GM23338 (cell line): ENCODE measurements at regions not wholly inside any gene's neighbourhood (a gene's known extent, or its start where the extent isn't known, plus 50 kb on each side); places are given as distances from the start of the nearest gene placed in this dataset.

Experiments used
- ATAC-seq: fragments of 200-7000 bp; cut with Tn5 transposase; 3 replicates; pipeline ENCODE4 v1.9.1; 2020
- DNase-seq: peaks from one replicate; pipeline ENCODE4 v3.0.0-alpha.2; 2015; ENCODE audit warnings: low spot score
- H2AFZ ChIP-seq: fragments of 200-600 bp; sonication (generic); 2 replicates; pipeline ENCODE4 v1.8.0; 2016; ENCODE audit warnings: antibody characterized with exemption, mild to moderate bottlenecking, moderate library complexity
- H3F3A ChIP-seq: fragments of 200-600 bp; sonication (generic); replicated peaks from 2 replicates; pipeline ENCODE4 v1.8.0; 2017; ENCODE audit warnings: antibody characterized with exemption, mixed run types, low read depth
- H3K27ac ChIP-seq: fragments of 200-600 bp; sonication (generic); 2 replicates; pipeline ENCODE4 v1.6.1; 2016; ENCODE audit warnings: low read depth
- H3K27me3 ChIP-seq: fragments of 200-600 bp; sonication (generic); 2 replicates; pipeline ENCODE4 v1.8.0; 2016; ENCODE audit warnings: mild to moderate bottlenecking, mixed run types, moderate library complexity; ENCODE audit not compliant: insufficient read depth
- H3K36me3 ChIP-seq: fragments of 200-600 bp; sonication (generic); 2 replicates; pipeline ENCODE4 v1.8.0; 2016; ENCODE audit warnings: mild to moderate bottlenecking; ENCODE audit not compliant: insufficient read depth
- H3K4me1 ChIP-seq: fragments of 200-600 bp; sonication (generic); 2 replicates; pipeline ENCODE4 v1.8.0; 2016; ENCODE audit warnings: mild to moderate bottlenecking, moderate library complexity; ENCODE audit not compliant: insufficient read depth
- H3K4me2 ChIP-seq: fragments of 200-600 bp; sonication (generic); 2 replicates; pipeline ENCODE4 v1.7.1; 2017; ENCODE audit warnings: mixed run types
- H3K4me3 ChIP-seq: fragments of 200-600 bp; sonication (generic); 2 replicates; pipeline ENCODE4 v1.6.1; 2016; ENCODE audit warnings: mixed run types
- H3K79me2 ChIP-seq: fragments of 200-600 bp; sonication (generic); replicated peaks from 2 replicates; pipeline ENCODE4 v1.8.0; 2017; ENCODE audit warnings: mild to moderate bottlenecking; ENCODE audit not compliant: insufficient read depth
- H3K9me2 ChIP-seq: fragments of 200-600 bp; sonication (generic); 2 replicates; pipeline ENCODE4 v1.8.0; 2017; ENCODE audit not compliant: insufficient read depth
- H4K20me1 ChIP-seq: fragments of 200-600 bp; sonication (generic); replicated peaks from 2 replicates; pipeline ENCODE4 v1.8.0; 2017; ENCODE audit warnings: mild to moderate bottlenecking; ENCODE audit not compliant: insufficient read depth
- H3K27ac Mint-ChIP-seq: 2 replicates; pipeline ENCODE4 v1.8.0; 2020; ENCODE audit warnings: inconsistent platforms, mild to moderate bottlenecking, moderate library complexity, mixed read lengths
- H3K27me3 Mint-ChIP-seq: 3 replicates; pipeline ENCODE4 v1.8.0; 2022; ENCODE audit warnings: low read depth, mild to moderate bottlenecking, moderate library complexity, mixed read lengths, inconsistent platforms; ENCODE audit not compliant: insufficient read depth, poor library complexity
- H3K36me3 Mint-ChIP-seq: 3 replicates; pipeline ENCODE4 v1.8.0; 2021; ENCODE audit warnings: low read depth, mild to moderate bottlenecking, inconsistent platforms, moderate library complexity, mixed read lengths
- H3K4me1 Mint-ChIP-seq: 3 replicates; pipeline ENCODE4 v1.8.0; 2020; ENCODE audit warnings: mild to moderate bottlenecking, inconsistent platforms, mixed read lengths
- H3K4me3 Mint-ChIP-seq: 3 replicates; pipeline ENCODE4 v1.8.0; 2021; ENCODE audit warnings: moderate library complexity, mild to moderate bottlenecking, inconsistent platforms, mixed read lengths
- H3K9me3 Mint-ChIP-seq: 3 replicates; pipeline ENCODE4 v1.8.0; 2020; ENCODE audit warnings: moderate library complexity, mild to moderate bottlenecking, inconsistent platforms, mixed read lengths
- EZH2 ChIP-seq: fragments of 200-600 bp; sonication (generic); IDR thresholded peaks from one replicate; pipeline ENCODE4 v1.8.0; 2017; ENCODE audit warnings: antibody characterized with exemption, mild to moderate bottlenecking, low read depth; ENCODE audit not compliant: unreplicated experiment
- EZH2phosphoT487 ChIP-seq: fragments of 200-600 bp; sonication (generic); IDR thresholded peaks from one replicate; pipeline ENCODE4 v1.8.1; 2018; ENCODE audit warnings: antibody characterized with exemption; ENCODE audit not compliant: unreplicated experiment
- JUNB ChIP-seq: IDR thresholded peaks from one replicate; pipeline ENCODE4 v1.6.1; 2016; ENCODE audit warnings: antibody characterized with exemption; ENCODE audit not compliant: unreplicated experiment
- POLR2AphosphoS5 ChIP-seq: IDR thresholded peaks from 2 replicates; pipeline ENCODE4 v1.6.1; 2016; ENCODE audit warnings: antibody characterized with exemption, low read depth
- STAT1 ChIP-seq: IDR thresholded peaks from one replicate; pipeline ENCODE4 v1.6.1; 2016; ENCODE audit warnings: antibody characterized with exemption; ENCODE audit not compliant: unreplicated experiment
- ZNF114 ChIP-seq: fragments of 250-450 bp; sonication (Bioruptor Pico); IDR thresholded peaks from 2 replicates; pipeline ENCODE4 v1.5.0; 2020; ENCODE audit warnings: mild to moderate bottlenecking, moderate library complexity
- TF ChIP-seq, protein P1 (sequence below): IDR thresholded peaks from 2 replicates; pipeline ENCODE4 v1.6.1; 2016; ENCODE audit warnings: antibody characterized with exemption
- TF ChIP-seq, protein P2 (sequence below): fragments of 250-450 bp; sonication (Bioruptor Pico); IDR thresholded peaks from 2 replicates; pipeline ENCODE4 v1.5.0; 2020; ENCODE audit warnings: mild to moderate bottlenecking, moderate library complexity
- TF ChIP-seq, protein P3 (sequence below), 2 experiments: fragments of 200-600 bp in 1 of 2; sonication (generic) in 1 of 2; conservative IDR thresholded peaks; 2 replicates each; pipeline versions ENCODE4 v1.5.1 to v1.6.1; 2016 to 2017; ENCODE audit warnings: antibody characterized with exemption in 2 of 2, low read depth in 2 of 2, mild to moderate bottlenecking in 2 of 2, moderate library complexity in 1 of 2

DNA sequence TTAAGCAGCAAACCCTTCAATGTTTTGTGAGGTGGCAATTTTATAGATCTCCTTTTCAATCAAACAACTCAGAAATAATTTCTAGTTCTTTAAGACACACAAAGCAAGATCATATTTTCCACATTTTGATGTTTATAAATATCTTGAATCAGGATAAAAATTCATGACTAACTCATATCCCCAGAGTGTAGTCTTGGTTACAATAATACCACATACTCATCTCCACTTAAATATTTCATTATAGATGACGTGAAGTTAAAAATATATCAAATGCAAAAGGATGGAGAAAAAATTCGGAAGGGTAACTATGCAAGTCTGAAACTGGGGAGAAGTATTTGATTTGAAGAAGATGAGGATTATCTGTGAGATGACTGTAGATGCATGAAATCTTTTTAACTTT, 59.8 kb upstream of the HIVEP1 start:
- Histone ChIP-seq H3K4me2 (no peak overlapping the region), H3K27ac (no peak overlapping the region), H3K79me2 (no peaks in the 10 kb centered on the region), H3K4me3 (no peak overlapping the region), H2AFZ (no peak overlapping the region; the same call in 1 of the 2 replicates), H4K20me1 (no peaks in the 10 kb centered on the region), H3F3A (no peaks in the 10 kb centered on the region), H3K36me3 (no peaks in the 10 kb centered on the region), H3K9me2 (no peaks in the 10 kb centered on the region; the same call in 1 of the 2 replicates), H3K4me1 (no peaks in the 10 kb centered on the region), H3K27me3 (no peaks in the 10 kb centered on the region)
- no peak overlapping the region for H3K4me3 Mint-ChIP-seq
- H3K9me3 Mint-ChIP-seq = peaks cover 4% of the 10 kb centered on the region; the same call in 1 of the 3 replicates
- DNase-seq (no peak), ATAC-seq (no peak)
- H3K27me3 Mint-ChIP-seq = no peaks in the 10 kb centered on the region
- H3K36me3 Mint-ChIP-seq = no peaks in the 10 kb centered on the region
- no peak for TF ChIP-seq EZH2phosphoT487
- TF ChIP-seq EZH2 = no peak
- H3K4me1 Mint-ChIP-seq = no peaks in the 10 kb centered on the region
- no peak overlapping the region for H3K27ac Mint-ChIP-seq

DNA sequence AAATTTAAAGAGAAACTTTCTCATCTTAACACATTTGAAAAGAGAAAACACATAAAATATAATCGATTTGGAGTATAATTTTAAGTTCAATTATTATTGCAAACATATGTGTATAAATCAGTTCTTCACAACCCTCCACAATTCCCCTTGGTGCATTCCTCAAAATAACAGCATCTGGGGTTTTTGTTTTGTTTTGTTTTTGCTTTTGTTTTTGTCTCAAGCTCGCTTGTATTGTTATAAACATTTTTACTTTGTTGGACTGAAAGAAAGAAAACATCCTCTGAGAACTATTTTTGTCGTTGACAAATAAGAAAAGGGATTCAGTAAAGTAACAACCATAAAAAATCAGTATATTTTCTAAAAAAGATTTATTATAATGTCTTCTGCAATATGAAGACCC, 60.2 kb upstream of the HIVEP1 start:
- no peak overlapping the region for H3K27ac Mint-ChIP-seq
- no peak overlapping the region for H3K4me3 Mint-ChIP-seq
- ATAC-seq = no peak
- Histone ChIP-seq H3K4me1 (no peaks in the 10 kb centered on the region), H3K79me2 (no peaks in the 10 kb centered on the region), H3K27ac (no peak overlapping the region), H3K36me3 (no peaks in the 10 kb centered on the region), H2AFZ (no peak overlapping the region), H3K27me3 (no peaks in the 10 kb centered on the region), H3K4me2 (no peak overlapping the region), H4K20me1 (no peaks in the 10 kb centered on the region), H3K9me2 (no peaks in the 10 kb centered on the region; the same call in 1 of the 2 replicates), H3F3A (no peaks in the 10 kb centered on the region), H3K4me3 (no peak overlapping the region)
- no peaks in the 10 kb centered on the region for H3K36me3 Mint-ChIP-seq
- no peaks in the 10 kb centered on the region for H3K27me3 Mint-ChIP-seq
- no peaks in the 10 kb centered on the region for H3K4me1 Mint-ChIP-seq
- DNase-seq = no peak
- H3K9me3 Mint-ChIP-seq = peaks cover 3% of the 10 kb centered on the region; the same call in 1 of the 3 replicates
- no peak for TF ChIP-seq POLR2AphosphoS5
- TF ChIP-seq EZH2phosphoT487 = no peak
- no peak for TF ChIP-seq JUNB
- TF ChIP-seq ZNF114 = no peak
- TF ChIP-seq STAT1 = no peak
- TF ChIP-seq, protein P1, sequence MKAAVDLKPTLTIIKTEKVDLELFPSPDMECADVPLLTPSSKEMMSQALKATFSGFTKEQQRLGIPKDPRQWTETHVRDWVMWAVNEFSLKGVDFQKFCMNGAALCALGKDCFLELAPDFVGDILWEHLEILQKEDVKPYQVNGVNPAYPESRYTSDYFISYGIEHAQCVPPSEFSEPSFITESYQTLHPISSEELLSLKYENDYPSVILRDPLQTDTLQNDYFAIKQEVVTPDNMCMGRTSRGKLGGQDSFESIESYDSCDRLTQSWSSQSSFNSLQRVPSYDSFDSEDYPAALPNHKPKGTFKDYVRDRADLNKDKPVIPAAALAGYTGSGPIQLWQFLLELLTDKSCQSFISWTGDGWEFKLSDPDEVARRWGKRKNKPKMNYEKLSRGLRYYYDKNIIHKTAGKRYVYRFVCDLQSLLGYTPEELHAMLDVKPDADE = no peak
- TF ChIP-seq, protein P2, sequence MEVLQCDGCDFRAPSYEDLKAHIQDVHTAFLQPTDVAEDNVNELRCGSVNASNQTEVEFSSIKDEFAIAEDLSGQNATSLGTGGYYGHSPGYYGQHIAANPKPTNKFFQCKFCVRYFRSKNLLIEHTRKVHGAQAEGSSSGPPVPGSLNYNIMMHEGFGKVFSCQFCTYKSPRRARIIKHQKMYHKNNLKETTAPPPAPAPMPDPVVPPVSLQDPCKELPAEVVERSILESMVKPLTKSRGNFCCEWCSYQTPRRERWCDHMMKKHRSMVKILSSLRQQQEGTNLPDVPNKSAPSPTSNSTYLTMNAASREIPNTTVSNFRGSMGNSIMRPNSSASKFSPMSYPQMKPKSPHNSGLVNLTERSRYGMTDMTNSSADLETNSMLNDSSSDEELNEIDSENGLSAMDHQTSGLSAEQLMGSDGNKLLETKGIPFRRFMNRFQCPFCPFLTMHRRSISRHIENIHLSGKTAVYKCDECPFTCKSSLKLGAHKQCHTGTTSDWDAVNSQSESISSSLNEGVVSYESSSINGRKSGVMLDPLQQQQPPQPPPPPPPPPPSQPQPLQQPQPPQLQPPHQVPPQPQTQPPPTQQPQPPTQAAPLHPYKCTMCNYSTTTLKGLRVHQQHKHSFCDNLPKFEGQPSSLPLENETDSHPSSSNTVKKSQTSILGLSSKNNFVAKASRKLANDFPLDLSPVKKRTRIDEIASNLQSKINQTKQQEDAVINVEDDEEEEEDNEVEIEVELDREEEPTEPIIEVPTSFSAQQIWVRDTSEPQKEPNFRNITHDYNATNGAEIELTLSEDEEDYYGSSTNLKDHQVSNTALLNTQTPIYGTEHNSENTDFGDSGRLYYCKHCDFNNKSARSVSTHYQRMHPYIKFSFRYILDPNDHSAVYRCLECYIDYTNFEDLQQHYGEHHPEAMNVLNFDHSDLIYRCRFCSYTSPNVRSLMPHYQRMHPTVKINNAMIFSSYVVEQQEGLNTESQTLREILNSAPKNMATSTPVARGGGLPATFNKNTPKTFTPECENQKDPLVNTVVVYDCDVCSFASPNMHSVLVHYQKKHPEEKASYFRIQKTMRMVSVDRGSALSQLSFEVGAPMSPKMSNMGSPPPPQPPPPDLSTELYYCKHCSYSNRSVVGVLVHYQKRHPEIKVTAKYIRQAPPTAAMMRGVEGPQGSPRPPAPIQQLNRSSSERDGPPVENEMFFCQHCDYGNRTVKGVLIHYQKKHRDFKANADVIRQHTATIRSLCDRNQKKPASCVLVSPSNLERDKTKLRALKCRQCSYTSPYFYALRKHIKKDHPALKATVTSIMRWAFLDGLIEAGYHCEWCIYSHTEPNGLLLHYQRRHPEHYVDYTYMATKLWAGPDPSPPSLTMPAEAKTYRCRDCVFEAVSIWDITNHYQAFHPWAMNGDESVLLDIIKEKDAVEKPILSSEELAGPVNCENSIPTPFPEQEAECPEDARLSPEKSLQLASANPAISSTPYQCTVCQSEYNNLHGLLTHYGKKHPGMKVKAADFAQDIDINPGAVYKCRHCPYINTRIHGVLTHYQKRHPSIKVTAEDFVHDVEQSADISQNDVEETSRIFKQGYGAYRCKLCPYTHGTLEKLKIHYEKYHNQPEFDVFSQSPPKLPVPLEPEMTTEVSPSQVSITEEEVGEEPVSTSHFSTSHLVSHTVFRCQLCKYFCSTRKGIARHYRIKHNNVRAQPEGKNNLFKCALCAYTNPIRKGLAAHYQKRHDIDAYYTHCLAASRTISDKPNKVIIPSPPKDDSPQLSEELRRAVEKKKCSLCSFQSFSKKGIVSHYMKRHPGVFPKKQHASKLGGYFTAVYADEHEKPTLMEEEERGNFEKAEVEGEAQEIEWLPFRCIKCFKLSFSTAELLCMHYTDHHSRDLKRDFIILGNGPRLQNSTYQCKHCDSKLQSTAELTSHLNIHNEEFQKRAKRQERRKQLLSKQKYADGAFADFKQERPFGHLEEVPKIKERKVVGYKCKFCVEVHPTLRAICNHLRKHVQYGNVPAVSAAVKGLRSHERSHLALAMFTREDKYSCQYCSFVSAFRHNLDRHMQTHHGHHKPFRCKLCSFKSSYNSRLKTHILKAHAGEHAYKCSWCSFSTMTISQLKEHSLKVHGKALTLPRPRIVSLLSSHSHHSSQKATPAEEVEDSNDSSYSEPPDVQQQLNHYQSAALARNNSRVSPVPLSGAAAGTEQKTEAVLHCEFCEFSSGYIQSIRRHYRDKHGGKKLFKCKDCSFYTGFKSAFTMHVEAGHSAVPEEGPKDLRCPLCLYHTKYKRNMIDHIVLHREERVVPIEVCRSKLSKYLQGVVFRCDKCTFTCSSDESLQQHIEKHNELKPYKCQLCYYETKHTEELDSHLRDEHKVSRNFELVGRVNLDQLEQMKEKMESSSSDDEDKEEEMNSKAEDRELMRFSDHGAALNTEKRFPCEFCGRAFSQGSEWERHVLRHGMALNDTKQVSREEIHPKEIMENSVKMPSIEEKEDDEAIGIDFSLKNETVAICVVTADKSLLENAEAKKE (CRISPR knock-in tag) = no peak
- TF ChIP-seq, protein P3, sequence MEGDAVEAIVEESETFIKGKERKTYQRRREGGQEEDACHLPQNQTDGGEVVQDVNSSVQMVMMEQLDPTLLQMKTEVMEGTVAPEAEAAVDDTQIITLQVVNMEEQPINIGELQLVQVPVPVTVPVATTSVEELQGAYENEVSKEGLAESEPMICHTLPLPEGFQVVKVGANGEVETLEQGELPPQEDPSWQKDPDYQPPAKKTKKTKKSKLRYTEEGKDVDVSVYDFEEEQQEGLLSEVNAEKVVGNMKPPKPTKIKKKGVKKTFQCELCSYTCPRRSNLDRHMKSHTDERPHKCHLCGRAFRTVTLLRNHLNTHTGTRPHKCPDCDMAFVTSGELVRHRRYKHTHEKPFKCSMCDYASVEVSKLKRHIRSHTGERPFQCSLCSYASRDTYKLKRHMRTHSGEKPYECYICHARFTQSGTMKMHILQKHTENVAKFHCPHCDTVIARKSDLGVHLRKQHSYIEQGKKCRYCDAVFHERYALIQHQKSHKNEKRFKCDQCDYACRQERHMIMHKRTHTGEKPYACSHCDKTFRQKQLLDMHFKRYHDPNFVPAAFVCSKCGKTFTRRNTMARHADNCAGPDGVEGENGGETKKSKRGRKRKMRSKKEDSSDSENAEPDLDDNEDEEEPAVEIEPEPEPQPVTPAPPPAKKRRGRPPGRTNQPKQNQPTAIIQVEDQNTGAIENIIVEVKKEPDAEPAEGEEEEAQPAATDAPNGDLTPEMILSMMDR (conservative IDR thresholded peaks at IDR 0.05; ENCODE audit: low read depth in 2 of 2) = no peak
- TF ChIP-seq EZH2 = no peak
